OCI-LY3 (cell line): ENCODE measurements at regions not wholly inside any gene's neighbourhood (a gene's known extent, or its start where the extent isn't known, plus 50 kb on each side); places are given as distances from the start of the nearest gene placed in this dataset.

Source experiments
- EZH2phosphoT487 ChIP-seq: fragments of 200-600 bp; shearing (Covaris generic); IDR thresholded peaks from 2 replicates; pipeline ENCODE4 v1.6.1; 2018; ENCODE audit warnings: antibody characterized with exemption, mixed run types, low read depth
- TF ChIP-seq, protein P1 (sequence below): fragments of 200-600, 300-600 bp; sonication (generic); IDR thresholded peaks from 2 replicates; pipeline ENCODE4 v1.5.1; 2014; ENCODE audit warnings: antibody characterized with exemption, low read length, low read depth

DNA sequence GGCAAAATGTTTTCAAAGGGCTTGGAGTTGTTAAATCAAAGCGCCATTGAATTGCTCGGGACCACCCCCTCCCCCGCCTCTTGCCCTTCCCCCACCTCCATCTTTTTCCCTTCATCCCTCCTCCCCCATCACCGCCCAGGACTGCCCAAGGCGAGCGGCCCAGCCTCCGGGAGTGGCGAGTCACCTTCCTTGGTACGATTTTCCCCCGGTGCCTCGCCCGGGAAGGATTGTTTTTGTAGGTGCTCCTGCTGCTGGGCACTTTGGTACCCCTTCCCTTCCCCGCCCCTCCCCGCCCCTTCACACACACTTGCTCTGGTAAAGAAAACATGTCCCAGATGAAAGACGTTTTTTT lies 61.2 kb downstream of the TMEM174 start:
- TF ChIP-seq, protein P1, sequence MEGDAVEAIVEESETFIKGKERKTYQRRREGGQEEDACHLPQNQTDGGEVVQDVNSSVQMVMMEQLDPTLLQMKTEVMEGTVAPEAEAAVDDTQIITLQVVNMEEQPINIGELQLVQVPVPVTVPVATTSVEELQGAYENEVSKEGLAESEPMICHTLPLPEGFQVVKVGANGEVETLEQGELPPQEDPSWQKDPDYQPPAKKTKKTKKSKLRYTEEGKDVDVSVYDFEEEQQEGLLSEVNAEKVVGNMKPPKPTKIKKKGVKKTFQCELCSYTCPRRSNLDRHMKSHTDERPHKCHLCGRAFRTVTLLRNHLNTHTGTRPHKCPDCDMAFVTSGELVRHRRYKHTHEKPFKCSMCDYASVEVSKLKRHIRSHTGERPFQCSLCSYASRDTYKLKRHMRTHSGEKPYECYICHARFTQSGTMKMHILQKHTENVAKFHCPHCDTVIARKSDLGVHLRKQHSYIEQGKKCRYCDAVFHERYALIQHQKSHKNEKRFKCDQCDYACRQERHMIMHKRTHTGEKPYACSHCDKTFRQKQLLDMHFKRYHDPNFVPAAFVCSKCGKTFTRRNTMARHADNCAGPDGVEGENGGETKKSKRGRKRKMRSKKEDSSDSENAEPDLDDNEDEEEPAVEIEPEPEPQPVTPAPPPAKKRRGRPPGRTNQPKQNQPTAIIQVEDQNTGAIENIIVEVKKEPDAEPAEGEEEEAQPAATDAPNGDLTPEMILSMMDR: no peak
- no peak for TF ChIP-seq EZH2phosphoT487
